ENCODE measurements at regions not wholly inside any gene's neighbourhood (a gene's known extent, or its start where the extent isn't known, plus 50 kb on each side); places are given as distances from the start of the nearest gene placed in this dataset.

- Histone ChIP-seq H3K27ac (ENCODE audit: extremely low read depth, low read depth, low read length) (no peak overlapping the region), H3K9ac (ENCODE audit: insufficient read depth in 1 of 2, low read depth in 2 of 2, low read length in 2 of 2) (no peak overlapping the region), H3K9me3 (replicated peaks; ENCODE audit: control insufficient read depth, insufficient read depth, low read depth, low read length) (no peaks in the 10 kb centered on the region), H2AFZ (ENCODE audit: low read depth, low read length) (no peak overlapping the region), H3K36me3 (ENCODE audit: control insufficient read depth, insufficient read depth, low read length) (no peaks in the 10 kb centered on the region), H4K20me1 (replicated peaks; ENCODE audit: control insufficient read depth, insufficient read depth, low read length) (no peaks in the 10 kb centered on the region), H3K27me3 (ENCODE audit: control insufficient read depth in 2 of 2, insufficient read depth in 2 of 2, low read length in 2 of 2) (no peaks in the 10 kb centered on the region), H3K4me3 (no peak overlapping the region), H3K79me2 (ENCODE audit: control insufficient read depth, insufficient read depth, low read length) (no peaks in the 10 kb centered on the region), H3K4me1 (replicated peaks in 1 of 2; ENCODE audit: control insufficient read depth in 2 of 2, insufficient read depth in 2 of 2, low read length in 2 of 2) (no peaks in the 10 kb centered on the region), H3K9me1 (ENCODE audit: control insufficient read depth, insufficient read depth, low read length) (no peaks in the 10 kb centered on the region), H3K4me2 (ENCODE audit: insufficient read depth, low read length) (no peak overlapping the region)
- intact Hi-C loops (cut with micrococcal nuclease) (no loop called here), in situ Hi-C loops (cut with MboI) (no loop called here)
- BruUV-seq (replicated peaks), result no TSS peak
- DNase-seq (ENCODE audit: extremely low read depth in 1 of 4, low spot score in 3 of 4) (no peak), FAIRE-seq (no peak), ATAC-seq (no peak)
- POLR2A ChIA-PET, result interaction anchor here (0.6 kb wide), 1 partner anchor 142 kb away, joined by 3 read pairs; no protein-coding TSS in a partner anchor
- TF ChIP-seq PRPF4 (IDR thresholded peaks at IDR 0.05; ENCODE audit: insufficient read depth, low read depth, low read length, poor library complexity, severe bottlenecking) (no peak), MGA (IDR thresholded peaks at IDR 0.05) (no peak), FOXA3 (CRISPR knock-in tag; conservative IDR thresholded peaks at IDR 0.05 in 1 of 2, IDR thresholded peaks at IDR 0.05 in 1 of 2) (no peak), MEIS2 (IDR thresholded peaks at IDR 0.05; ENCODE audit: partially characterized antibody) (no peak), JUNB (CRISPR knock-in tag; conservative IDR thresholded peaks at IDR 0.05) (no peak), FOXK1 (CRISPR knock-in tag; IDR thresholded peaks at IDR 0.05; ENCODE audit: borderline replicate concordance) (no peak), SOX6 (IDR thresholded peaks at IDR 0.05) (no peak), ELF2 (CRISPR knock-in tag; IDR thresholded peaks at IDR 0.05) (no peak), MTF1 (CRISPR knock-in tag; IDR thresholded peaks at IDR 0.05; ENCODE audit: borderline replicate concordance) (no peak), HCFC1 (IDR thresholded peaks at IDR 0.05; ENCODE audit: low read depth, low read length) (no peak), SRSF9 (IDR thresholded peaks at IDR 0.05; ENCODE audit: borderline replicate concordance, low read depth, low read length) (no peak), ZSCAN32 (CRISPR knock-in tag; IDR thresholded peaks at IDR 0.05) (no peak)
- 1% methylated on average over 6 of the region's 6 CpGs for WGBS (ENCODE audit: insufficient coverage, low coverage, missing lambda C conversion rate)
- CTCF ChIA-PET (ENCODE audit: low intra/inter-chr PET ratio), result no interaction called here
Measured at GRCh38 chr12:98280152-98280551, 235.2 kb upstream of the TMPO start.

Measured in K562 (cell line).